ENCODE measurements at regions not wholly inside any gene's neighbourhood (a gene's known extent, or its start where the extent isn't known, plus 50 kb on each side); places are given as distances from the start of the nearest gene placed in this dataset.

DNA sequence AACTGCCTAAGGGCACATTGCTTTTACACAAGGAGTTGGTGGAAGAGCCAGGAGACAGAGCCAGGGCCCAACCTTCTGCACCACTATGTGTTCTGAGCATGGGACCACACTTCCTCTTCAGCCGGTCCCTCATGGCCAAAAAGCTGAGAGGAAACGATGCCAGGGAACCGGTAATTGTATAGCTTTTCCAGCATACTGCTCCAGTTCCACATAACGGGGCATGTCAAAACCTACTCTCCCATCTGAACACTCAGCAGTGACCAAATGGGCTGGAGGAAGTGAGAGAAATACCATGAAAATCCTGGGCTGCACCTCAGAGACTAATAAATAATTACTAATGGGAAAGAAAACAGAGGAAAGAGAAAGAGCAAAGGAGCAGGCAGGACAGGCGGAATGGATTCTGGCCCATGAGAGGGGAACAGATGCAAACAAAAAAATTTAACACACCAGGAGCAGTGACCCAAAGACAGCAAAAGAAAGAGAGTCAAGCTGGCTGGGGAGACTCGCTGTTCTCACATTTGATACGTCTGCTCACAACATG is 52.0 kb upstream of the BMP2 start:
- TF ChIP-seq POLR2A (IDR thresholded peaks at IDR 0.05; ENCODE audit: low read depth, low read length) (no peak), TAF1 (IDR thresholded peaks at IDR 0.05; ENCODE audit: low read depth, low read length) (no peak), POLR2AphosphoS5 (IDR thresholded peaks at IDR 0.05; ENCODE audit: low read depth, low read length) (no peak), SPI1 (IDR thresholded peaks at IDR 0.05; ENCODE audit: low read depth, low read length) (no peak), POU2F2 (IDR thresholded peaks at IDR 0.05; ENCODE audit: low read depth, low read length) (no peak), PAX5 (IDR thresholded peaks at IDR 0.05; ENCODE audit: insufficient read depth, low read length, severe bottlenecking) (no peak)
- no peak for FAIRE-seq
- no peak for DNase-seq (ENCODE audit: insufficient read length, low spot score)

DNA sequence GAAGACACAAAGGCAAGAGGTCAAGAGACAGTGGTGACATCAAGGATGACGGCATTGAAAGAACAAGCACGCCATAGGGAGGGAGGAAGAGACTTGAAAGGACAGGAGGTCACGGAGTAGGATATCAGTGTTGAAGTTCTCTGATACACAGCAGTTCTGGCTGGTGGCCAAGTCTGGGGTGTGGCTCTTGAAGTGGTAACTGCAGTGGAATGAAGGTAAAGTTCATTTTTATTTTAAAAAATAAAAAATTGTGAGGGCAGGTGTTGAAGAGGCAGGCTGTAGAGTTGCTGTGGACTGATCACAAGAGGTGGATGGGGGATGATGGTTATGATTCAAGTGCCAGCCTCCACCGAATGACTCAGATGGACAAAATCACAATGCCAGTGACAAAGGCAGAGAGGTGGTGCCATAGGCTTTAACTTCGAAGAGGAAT is 53.2 kb upstream of the BMP2 start:
- TF ChIP-seq POU2F2 (IDR thresholded peaks at IDR 0.05; ENCODE audit: low read depth, low read length) (no peak), PAX5 (IDR thresholded peaks at IDR 0.05; ENCODE audit: insufficient read depth, low read length, severe bottlenecking) (no peak), POLR2A (IDR thresholded peaks at IDR 0.05; ENCODE audit: low read depth, low read length) (no peak), TAF1 (IDR thresholded peaks at IDR 0.05; ENCODE audit: low read depth, low read length) (no peak), SPI1 (IDR thresholded peaks at IDR 0.05; ENCODE audit: low read depth, low read length) (no peak), POLR2AphosphoS5 (IDR thresholded peaks at IDR 0.05; ENCODE audit: low read depth, low read length) (no peak)
- no peak for DNase-seq (ENCODE audit: insufficient read length, low spot score)
- no peak for FAIRE-seq

DNA sequence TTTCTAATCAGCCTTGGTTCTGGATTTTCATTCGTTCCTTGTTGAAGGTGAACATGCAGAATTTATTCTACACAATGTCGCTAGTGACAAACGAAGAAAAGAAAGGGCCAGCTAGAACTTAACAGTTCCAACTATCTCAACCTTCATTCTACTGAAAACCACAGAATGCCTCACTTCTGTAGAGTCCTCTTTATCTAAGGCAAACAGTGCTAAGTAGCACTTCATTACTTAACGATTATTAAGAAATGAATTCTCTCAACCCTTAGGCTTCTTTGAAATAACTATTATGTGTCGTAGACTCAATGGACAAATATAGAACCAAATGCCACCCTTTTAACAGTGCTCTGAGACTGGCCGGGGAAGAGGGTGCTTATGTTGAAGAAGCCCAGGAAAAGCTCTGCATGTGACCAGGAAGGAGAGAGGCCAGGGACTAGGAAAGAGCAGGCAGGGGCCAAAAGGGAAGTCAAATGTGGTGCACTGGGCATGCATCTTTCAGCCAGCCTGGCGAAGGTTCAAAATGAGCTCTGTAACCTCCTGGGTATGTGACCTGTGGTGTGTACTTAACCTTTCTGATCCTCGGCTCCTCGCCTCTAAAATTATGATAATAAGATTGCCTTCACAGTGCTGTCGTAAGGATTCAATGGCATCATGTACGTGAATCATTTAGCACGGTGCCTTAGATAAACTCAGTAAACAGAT is 55.4 kb upstream of the BMP2 start:
- FAIRE-seq (no peak), DNase-seq (ENCODE audit: insufficient read length, low spot score) (no peak)
- no peak for TF ChIP-seq TAF1 (IDR thresholded peaks at IDR 0.05; ENCODE audit: low read depth, low read length)
- TF ChIP-seq POLR2A (IDR thresholded peaks at IDR 0.05; ENCODE audit: low read depth, low read length) = no peak
- TF ChIP-seq PAX5 (IDR thresholded peaks at IDR 0.05; ENCODE audit: insufficient read depth, low read length, severe bottlenecking) = no peak

DNA sequence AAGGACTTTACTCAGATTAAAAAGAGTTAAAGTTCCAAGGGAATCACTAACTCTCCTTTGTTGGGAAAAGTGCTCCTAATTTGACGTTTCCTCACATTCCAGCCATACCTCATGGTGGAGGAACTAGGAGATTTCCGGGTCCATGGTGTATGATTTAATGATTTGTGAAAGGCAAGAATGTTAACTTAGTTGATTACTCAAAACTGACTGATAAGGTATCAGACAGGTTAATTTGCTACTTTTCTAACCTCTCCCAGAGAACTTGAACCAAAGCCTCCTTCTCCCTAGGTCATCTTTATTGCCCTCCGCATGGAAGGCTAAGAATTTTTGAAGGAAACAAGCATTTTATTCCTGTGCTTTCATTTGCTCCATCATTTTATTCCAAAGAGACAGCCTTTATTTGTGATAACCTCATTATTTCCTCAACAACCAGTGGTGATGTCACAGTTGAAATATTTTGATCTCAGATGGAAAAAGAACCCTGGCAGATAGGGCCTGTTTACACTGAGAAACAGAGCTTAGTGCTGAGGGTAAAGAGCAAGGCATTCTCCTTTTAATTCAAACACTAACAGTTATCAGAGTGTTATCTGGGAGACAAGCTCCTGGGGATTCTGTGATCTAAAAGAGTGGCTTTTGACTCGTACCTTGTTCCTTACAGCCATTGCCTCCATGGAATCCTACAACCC is 57.4 kb upstream of the BMP2 start:
- FAIRE-seq = no peak
- no peak for DNase-seq (ENCODE audit: insufficient read length, low spot score)
- TF ChIP-seq POU2F2 (IDR thresholded peaks at IDR 0.05; ENCODE audit: low read depth, low read length) (no peak), PAX5 (IDR thresholded peaks at IDR 0.05; ENCODE audit: insufficient read depth, low read length, severe bottlenecking) (no peak), POLR2AphosphoS5 (IDR thresholded peaks at IDR 0.05; ENCODE audit: low read depth, low read length) (no peak)

DNA sequence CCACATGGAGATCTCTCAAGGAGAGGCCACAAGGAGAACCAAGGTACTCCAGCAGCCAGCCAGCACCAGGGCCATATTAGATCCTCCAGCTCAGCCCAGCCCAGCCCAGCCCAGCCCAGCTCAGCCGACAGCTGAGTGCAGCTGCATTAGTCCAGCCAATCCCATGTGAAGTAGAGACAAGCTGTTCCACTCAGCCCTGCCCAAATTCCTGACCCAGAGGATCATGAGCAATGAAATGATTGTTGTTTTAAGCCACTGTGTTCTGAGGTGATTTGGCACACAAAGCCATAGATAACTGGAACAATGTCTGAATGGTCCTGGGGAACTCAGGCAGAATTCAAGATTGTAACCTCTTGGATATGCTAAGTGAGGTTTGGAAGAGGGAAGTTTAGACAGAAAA is 59.5 kb upstream of the BMP2 start:
- DNase-seq (ENCODE audit: insufficient read length, low spot score) = no peak
- FAIRE-seq = no peak
- TF ChIP-seq POLR2AphosphoS5 (IDR thresholded peaks at IDR 0.05; ENCODE audit: low read depth, low read length) (no peak), TAF1 (IDR thresholded peaks at IDR 0.05; ENCODE audit: low read depth, low read length) (no peak)

DNA sequence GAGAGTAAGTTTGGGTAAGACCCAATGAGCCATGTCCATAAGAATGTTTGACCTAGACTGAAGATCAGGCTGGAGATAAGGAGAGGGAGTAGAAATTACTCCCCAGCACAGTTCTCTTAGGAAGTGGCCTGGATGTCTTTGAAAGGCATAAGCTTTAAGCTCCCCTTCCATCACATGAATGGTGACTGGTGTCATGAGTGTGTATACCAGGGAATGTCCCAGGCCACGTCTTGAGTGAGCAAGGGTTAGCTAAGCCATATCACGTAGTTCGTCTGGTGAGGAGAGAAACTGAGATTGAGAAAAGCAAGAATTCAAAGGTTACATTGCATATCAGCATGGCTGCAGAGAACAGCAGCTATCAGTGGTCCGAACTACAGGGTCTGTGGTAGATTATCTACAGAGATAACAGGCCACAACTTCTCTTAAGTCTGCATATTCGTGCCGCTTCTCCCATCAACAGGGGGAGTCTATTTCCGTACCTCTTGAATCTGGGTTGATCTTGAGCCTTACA is 60.1 kb upstream of the BMP2 start:
- DNase-seq (ENCODE audit: insufficient read length, low spot score) (no peak), FAIRE-seq (no peak)
- TF ChIP-seq POLR2A (IDR thresholded peaks at IDR 0.05; ENCODE audit: low read depth, low read length) = no peak
- TF ChIP-seq POU2F2 (IDR thresholded peaks at IDR 0.05; ENCODE audit: low read depth, low read length) = no peak
- no peak for TF ChIP-seq POLR2AphosphoS5 (IDR thresholded peaks at IDR 0.05; ENCODE audit: low read depth, low read length)
- TF ChIP-seq PAX5 (IDR thresholded peaks at IDR 0.05; ENCODE audit: insufficient read depth, low read length, severe bottlenecking) = no peak
- no peak for TF ChIP-seq TAF1 (IDR thresholded peaks at IDR 0.05; ENCODE audit: low read depth, low read length)
- TF ChIP-seq SPI1 (IDR thresholded peaks at IDR 0.05; ENCODE audit: low read depth, low read length) = no peak

DNA sequence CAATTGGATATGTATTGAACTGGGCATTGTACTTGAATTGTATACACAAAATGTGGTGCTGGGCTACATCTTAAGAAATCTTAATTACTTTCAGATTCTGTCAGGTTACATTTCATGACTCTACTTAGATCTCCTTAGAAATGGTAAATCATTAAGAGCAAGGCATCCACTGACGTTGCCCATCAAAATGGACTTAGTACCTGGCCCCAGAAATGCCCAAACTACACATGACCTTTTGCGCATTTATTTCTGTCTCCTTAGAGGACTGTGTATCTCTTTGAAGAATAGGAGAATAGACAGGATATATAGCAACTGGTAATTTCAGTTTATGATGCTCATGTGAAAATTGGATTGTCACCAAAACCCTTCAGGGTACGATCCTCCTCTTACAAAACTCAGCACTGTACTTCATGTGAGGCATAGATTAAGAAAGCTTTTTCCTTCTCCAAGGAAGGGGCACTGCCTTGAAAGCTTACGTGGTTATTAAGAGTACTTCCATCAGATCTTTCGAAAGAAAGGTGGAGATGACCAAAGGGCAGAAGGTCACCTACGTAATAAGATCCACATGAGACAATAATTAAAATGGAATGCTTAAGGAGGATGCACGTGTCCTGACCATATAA is 61.4 kb upstream of the BMP2 start:
- DNase-seq (ENCODE audit: insufficient read length, low spot score) = no peak
- FAIRE-seq = no peak
- TF ChIP-seq POLR2A (IDR thresholded peaks at IDR 0.05; ENCODE audit: low read depth, low read length) = no peak
- TF ChIP-seq TAF1 (IDR thresholded peaks at IDR 0.05; ENCODE audit: low read depth, low read length) = no peak
- TF ChIP-seq PAX5 (IDR thresholded peaks at IDR 0.05; ENCODE audit: insufficient read depth, low read length, severe bottlenecking) = no peak
- TF ChIP-seq SPI1 (IDR thresholded peaks at IDR 0.05; ENCODE audit: low read depth, low read length) = no peak
- no peak for TF ChIP-seq POU2F2 (IDR thresholded peaks at IDR 0.05; ENCODE audit: low read depth, low read length)
- TF ChIP-seq POLR2AphosphoS5 (IDR thresholded peaks at IDR 0.05; ENCODE audit: low read depth, low read length) = no peak

DNA sequence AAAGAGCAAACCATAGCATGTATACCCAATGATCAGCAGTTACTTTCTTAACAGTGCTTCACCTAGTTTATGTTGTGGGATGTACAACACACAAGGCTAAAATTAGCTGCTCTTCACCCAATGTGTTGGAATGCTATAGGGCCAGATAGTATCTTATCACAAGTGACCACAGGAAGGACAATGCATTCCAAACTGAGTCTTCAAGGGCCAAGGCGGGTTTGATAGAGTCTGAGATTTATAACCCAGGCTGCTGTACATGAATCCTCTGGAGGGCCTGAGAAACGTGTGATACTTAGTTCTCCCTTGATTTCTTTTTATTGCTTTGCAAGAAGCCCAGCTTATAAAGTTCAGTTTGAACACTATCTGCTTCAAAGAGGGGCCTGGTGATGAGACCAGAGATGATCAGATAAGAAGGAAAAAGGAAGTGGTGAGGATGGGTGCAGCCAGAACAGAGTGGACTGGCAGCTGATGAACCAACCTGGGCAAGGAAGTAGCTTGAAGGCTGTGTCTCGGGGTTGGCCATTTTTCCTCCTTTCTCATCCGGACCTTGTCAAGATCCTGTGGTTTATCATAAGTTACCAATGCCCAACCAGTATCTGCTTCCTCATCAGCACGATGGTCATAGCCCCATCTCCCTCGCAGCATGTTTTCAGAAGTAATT is 62.2 kb upstream of the BMP2 start:
- TF ChIP-seq POLR2AphosphoS5 (IDR thresholded peaks at IDR 0.05; ENCODE audit: low read depth, low read length) (no peak), PAX5 (IDR thresholded peaks at IDR 0.05; ENCODE audit: insufficient read depth, low read length, severe bottlenecking) (no peak), SPI1 (IDR thresholded peaks at IDR 0.05; ENCODE audit: low read depth, low read length) (no peak), TAF1 (IDR thresholded peaks at IDR 0.05; ENCODE audit: low read depth, low read length) (no peak), POLR2A (IDR thresholded peaks at IDR 0.05; ENCODE audit: low read depth, low read length) (no peak), POU2F2 (IDR thresholded peaks at IDR 0.05; ENCODE audit: low read depth, low read length) (no peak)
- no peak for FAIRE-seq
- no peak for DNase-seq (ENCODE audit: insufficient read length, low spot score)

DNA sequence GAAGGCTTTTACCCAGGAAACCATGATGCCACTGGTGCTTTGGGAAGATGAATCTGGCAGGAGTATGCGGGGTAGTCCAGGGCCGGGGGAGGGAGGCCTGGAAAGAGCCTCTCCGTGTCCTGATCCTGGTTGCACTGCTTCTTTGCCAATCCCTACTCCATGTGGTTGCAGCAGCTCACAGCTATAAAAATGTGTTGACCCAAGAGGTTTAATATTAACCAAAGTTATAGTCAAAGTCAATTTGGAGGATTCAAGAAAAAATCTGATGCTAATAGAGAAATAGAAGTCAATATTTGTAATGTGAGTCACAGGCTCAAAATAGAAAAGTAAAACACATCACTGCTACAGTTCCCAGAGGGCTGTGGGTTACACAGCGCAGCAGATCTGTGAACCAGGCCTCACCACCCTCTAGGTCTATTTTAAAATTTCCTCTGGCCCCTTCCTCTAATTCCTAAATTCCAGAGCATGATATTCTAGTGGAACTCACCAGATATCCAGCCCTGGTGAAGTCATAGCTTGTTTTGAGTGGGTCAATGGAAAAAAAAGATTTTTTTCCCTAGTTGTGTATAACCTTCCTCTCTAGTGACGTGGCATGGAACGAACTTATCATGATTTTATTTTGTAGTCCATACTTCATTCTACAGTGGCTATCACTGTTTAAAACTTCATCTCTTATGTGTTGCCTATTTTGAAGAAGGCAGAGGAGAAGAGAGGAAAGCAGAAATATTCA is 63.2 kb upstream of the BMP2 start:
- TF ChIP-seq POLR2A (IDR thresholded peaks at IDR 0.05; ENCODE audit: low read depth, low read length) (no peak), POLR2AphosphoS5 (IDR thresholded peaks at IDR 0.05; ENCODE audit: low read depth, low read length) (no peak)
- DNase-seq (ENCODE audit: insufficient read length, low spot score) (no peak), FAIRE-seq (no peak)

Data from GM12891 (cell line).